ENCODE measurements at regions not wholly inside any gene's neighbourhood (a gene's known extent, or its start where the extent isn't known, plus 50 kb on each side); places are given as distances from the start of the nearest gene placed in this dataset.

- DNase-seq: no peak
Measured at GRCh38 chr18:77448046-77448445, 198.4 kb downstream of the GALR1 start.

GRCh38 chr18:77455004-77455403 is 205.4 kb downstream of the GALR1 start:
- no peak for DNase-seq

GRCh38 chr18:77457681-77458080 is 208.0 kb downstream of the GALR1 start:
- no peak for DNase-seq

- no peak for DNase-seq
Measured at GRCh38 chr18:77461062-77461688, 211.5 kb downstream of the GALR1 start.

- DNase-seq: no peak
Measured at GRCh38 chr18:77464917-77465316, 215.3 kb downstream of the GALR1 start.

- DNase-seq: no peak
Measured at GRCh38 chr18:77466890-77467289, 217.2 kb downstream of the GALR1 start.

- DNase-seq: no peak
Measured at GRCh38 chr18:77469131-77469530, 219.5 kb downstream of the GALR1 start.

GRCh38 chr18:77470569-77471413 is 221.1 kb downstream of the GALR1 start:
- peak; percentile 14 for DNase-seq

- no peak for DNase-seq
Measured at GRCh38 chr18:77472509-77472908, 222.9 kb downstream of the GALR1 start.

- DNase-seq: no peak
Measured at GRCh38 chr18:77478646-77479442, 229.2 kb downstream of the GALR1 start.

- DNase-seq: no peak
Measured at GRCh38 chr18:77481541-77481940, 231.9 kb downstream of the GALR1 start.

GRCh38 chr18:77482190-77483085 is 232.8 kb downstream of the GALR1 start:
- no peak for DNase-seq

- no peak for DNase-seq
Measured at GRCh38 chr18:77486985-77487384, 237.3 kb downstream of the GALR1 start.

- no peak for DNase-seq
Measured at GRCh38 chr18:77487951-77488740, 238.5 kb downstream of the GALR1 start.

GRCh38 chr18:77495079-77495478 is 245.4 kb downstream of the GALR1 start:
- no peak for DNase-seq

- no peak for DNase-seq
Measured at GRCh38 chr18:77495982-77496690, 246.5 kb downstream of the GALR1 start.

- DNase-seq: no peak
Measured at GRCh38 chr18:77501266-77501665, 251.6 kb downstream of the GALR1 start.

GRCh38 chr18:77505499-77505898 is 255.9 kb downstream of the GALR1 start:
- no peak for DNase-seq

- no peak for DNase-seq
Measured at GRCh38 chr18:77512152-77512551, 262.5 kb downstream of the GALR1 start.

- no peak for DNase-seq
Measured at GRCh38 chr18:77517901-77518300, 268.3 kb downstream of the GALR1 start.

GRCh38 chr18:77520767-77521166 is 271.1 kb downstream of the GALR1 start:
- DNase-seq: no peak
